Gastroesophageal sphincter (tissue), 3 donors: ENCODE measurements at regions not wholly inside any gene's neighbourhood (a gene's known extent, or its start where the extent isn't known, plus 50 kb on each side); places are given as distances from the start of the nearest gene placed in this dataset.

ENCODE experiments used
- EP300 ChIP-seq: sonication (generic); formaldehyde crosslinking; IDR thresholded peaks from one replicate; pipeline ENCODE4 v1.6.1; 2017; ENCODE audit warnings: antibody characterized with exemption, mild to moderate bottlenecking
- POLR2A ChIP-seq, 2 donors: fragments of 450-650 bp; IDR thresholded peaks; one replicate each; pipeline ENCODE4 v1.6.1; 2017; ENCODE audit warnings: antibody characterized with exemption in 2 of 2, mild to moderate bottlenecking in 2 of 2, moderate library complexity in 1 of 2
- TF ChIP-seq, protein P1 (sequence below), 4 experiments: fragments of 200-600 bp in 2 of 4; fragments of 450-650 bp in 2 of 4; sonication (generic) in 1 of 4; IDR thresholded peaks; one replicate each; pipeline ENCODE4 v1.5.1; 2017 to 2019; ENCODE audit warnings: antibody characterized with exemption in 4 of 4, mild to moderate bottlenecking in 2 of 4, moderate library complexity in 2 of 4

DNA sequence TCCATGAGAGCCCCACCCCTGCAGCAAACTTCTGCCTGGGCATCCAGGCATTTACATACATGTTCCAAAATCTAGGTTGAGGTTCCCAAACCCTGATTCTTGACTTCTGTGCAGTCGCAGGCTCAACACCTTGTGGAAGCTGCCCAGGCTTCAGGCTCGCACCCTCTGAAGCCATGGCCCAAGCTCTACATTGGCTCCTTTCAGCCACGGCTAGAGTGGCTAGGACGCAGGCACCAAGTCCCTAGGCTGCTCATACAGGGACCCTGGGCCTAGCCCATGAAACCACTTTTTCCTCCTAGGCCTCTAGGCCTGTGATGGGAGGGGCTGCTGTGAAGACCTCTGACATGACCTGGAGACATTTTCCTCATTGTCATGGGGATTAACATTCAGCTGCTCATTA is 172.8 kb upstream of the SATB1 start:
- TF ChIP-seq, protein P1, sequence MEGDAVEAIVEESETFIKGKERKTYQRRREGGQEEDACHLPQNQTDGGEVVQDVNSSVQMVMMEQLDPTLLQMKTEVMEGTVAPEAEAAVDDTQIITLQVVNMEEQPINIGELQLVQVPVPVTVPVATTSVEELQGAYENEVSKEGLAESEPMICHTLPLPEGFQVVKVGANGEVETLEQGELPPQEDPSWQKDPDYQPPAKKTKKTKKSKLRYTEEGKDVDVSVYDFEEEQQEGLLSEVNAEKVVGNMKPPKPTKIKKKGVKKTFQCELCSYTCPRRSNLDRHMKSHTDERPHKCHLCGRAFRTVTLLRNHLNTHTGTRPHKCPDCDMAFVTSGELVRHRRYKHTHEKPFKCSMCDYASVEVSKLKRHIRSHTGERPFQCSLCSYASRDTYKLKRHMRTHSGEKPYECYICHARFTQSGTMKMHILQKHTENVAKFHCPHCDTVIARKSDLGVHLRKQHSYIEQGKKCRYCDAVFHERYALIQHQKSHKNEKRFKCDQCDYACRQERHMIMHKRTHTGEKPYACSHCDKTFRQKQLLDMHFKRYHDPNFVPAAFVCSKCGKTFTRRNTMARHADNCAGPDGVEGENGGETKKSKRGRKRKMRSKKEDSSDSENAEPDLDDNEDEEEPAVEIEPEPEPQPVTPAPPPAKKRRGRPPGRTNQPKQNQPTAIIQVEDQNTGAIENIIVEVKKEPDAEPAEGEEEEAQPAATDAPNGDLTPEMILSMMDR (IDR thresholded peaks at IDR 0.05): no peak
- TF ChIP-seq EP300 (no peak), POLR2A (IDR thresholded peaks at IDR 0.05) (no peak)
